Ovary (tissue), 7 donors: ENCODE measurements at regions not wholly inside any gene's neighbourhood (a gene's known extent, or its start where the extent isn't known, plus 50 kb on each side); places are given as distances from the start of the nearest gene placed in this dataset.

Experiments
- DNase-seq, 5 donors: peaks; one replicate each; pipeline ENCODE4 v3.0.0-alpha.2; 2019 to 2020
- H3K27ac ChIP-seq, 2 donors: fragments of 200-600 bp; one replicate each; pipeline versions ENCODE4 v1.5.1 to v1.8.0; 2019 to 2022
- H3K27me3 ChIP-seq: fragments of 200-600 bp; one replicate; pipeline ENCODE4 v1.8.0; 2022
- H3K36me3 ChIP-seq: fragments of 200-600 bp; sonication (generic); one replicate; pipeline ENCODE4 v1.5.1; 2019
- H3K4me1 ChIP-seq: one replicate; pipeline ENCODE4 v1.8.1; 2013; ENCODE audit warnings: mild to moderate bottlenecking, moderate library complexity; ENCODE audit not compliant: insufficient read depth
- H3K4me3 ChIP-seq: fragments of 200-600 bp; sonication (generic); one replicate; pipeline ENCODE4 v1.5.1; 2017
- H3K9me3 ChIP-seq, 2 donors: fragments of 200-600 bp in 1 of 2; sonication (generic) in 1 of 2; one replicate each; pipeline versions ENCODE4 v1.5.1 to v1.8.1; 2013 to 2019; ENCODE audit warnings: mild to moderate bottlenecking in 1 of 2, moderate library complexity in 1 of 2
- EP300 ChIP-seq: sonication (generic); formaldehyde crosslinking; IDR thresholded peaks from one replicate; pipeline ENCODE4 v1.6.1; 2017; ENCODE audit warnings: antibody characterized with exemption
- POLR2A ChIP-seq: fragments of 450-650 bp; IDR thresholded peaks from one replicate; pipeline ENCODE4 v1.6.1; 2017; ENCODE audit warnings: antibody characterized with exemption, mild to moderate bottlenecking, moderate library complexity
- WGBS, 3 donors: extraction: QIAGEN DNeasy Blood & Tissue Kit in 1 of 3; methylation state at CpG; one replicate each; pipeline versions ENCODE4 v1.1.5 to v1.1.7; 2013 to 2017; 5-methylcytosine and 5-hydroxymethylcytosine counted together
- intact Hi-C, 4 donors: fragments of 100-400 bp; cut with DNase I; formaldehyde crosslinking; loops; one replicate each; pipeline versions ENCODE4 v1.11.0 to v1.15.1; 2022 to 2023
- TF ChIP-seq, protein P1 (sequence below), 3 donors: fragments of 450-650 bp in 2 of 3; fragments of 200-600 bp in 1 of 3; IDR thresholded peaks; one replicate each; pipeline versions ENCODE4 v1.5.1 to v1.8.0; 2016 to 2022; ENCODE audit warnings: antibody characterized with exemption in 3 of 3, mild to moderate bottlenecking in 1 of 3
- donor health status: DM: no; HTN: no; CAD: no; lungs with moderate emphysema.
- donor health status: DM: no; HTN: no; CAD: no.
- donor health status: Bipolar disorder and iron deficiency.
- donor health status: DM: no; HTN: no; CAD: no.
- donor health status: DM: yes; HTN: yes; CAD: no.

DNA sequence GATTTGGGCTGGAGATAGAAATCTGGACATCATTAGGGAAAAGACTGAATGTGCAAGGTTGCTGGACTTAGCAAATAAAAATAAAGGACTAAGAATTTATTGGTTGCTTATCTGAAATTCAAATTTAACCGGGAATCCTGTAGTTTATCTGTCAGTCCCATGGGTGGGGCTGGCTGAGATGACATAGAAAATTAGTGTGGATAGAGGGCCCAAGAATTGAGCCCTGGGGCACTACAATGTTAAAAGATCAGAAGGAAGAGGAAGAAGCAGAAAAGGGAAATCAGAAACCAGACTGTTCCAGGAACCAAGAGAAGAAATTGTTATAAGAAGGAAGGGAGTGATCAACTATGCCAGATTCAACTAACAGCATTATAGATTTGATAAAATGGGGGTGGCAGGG is 96.7 kb upstream of the CCDC196 start:
- Histone ChIP-seq H3K9me3 (no peaks in the 10 kb centered on the region), H3K4me3 (no peak overlapping the region), H3K27ac (no peak overlapping the region), H3K36me3 (no peaks in the 10 kb centered on the region), H3K4me1 (no peaks in the 10 kb centered on the region), H3K27me3 (no peaks in the 10 kb centered on the region)
- intact Hi-C loops: no loop called here
- WGBS, 3 donors: 82 to 86% (median 84%) methylated on average over 1 of the region's 1 CpG
- TF ChIP-seq EP300 (no peak), POLR2A (no peak)
- TF ChIP-seq, protein P1, sequence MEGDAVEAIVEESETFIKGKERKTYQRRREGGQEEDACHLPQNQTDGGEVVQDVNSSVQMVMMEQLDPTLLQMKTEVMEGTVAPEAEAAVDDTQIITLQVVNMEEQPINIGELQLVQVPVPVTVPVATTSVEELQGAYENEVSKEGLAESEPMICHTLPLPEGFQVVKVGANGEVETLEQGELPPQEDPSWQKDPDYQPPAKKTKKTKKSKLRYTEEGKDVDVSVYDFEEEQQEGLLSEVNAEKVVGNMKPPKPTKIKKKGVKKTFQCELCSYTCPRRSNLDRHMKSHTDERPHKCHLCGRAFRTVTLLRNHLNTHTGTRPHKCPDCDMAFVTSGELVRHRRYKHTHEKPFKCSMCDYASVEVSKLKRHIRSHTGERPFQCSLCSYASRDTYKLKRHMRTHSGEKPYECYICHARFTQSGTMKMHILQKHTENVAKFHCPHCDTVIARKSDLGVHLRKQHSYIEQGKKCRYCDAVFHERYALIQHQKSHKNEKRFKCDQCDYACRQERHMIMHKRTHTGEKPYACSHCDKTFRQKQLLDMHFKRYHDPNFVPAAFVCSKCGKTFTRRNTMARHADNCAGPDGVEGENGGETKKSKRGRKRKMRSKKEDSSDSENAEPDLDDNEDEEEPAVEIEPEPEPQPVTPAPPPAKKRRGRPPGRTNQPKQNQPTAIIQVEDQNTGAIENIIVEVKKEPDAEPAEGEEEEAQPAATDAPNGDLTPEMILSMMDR (IDR thresholded peaks at IDR 0.05): no peak
- DNase-seq: no peak

GRCh38 chr14:66395300-66395699 is 90.9 kb upstream of the CCDC196 start:
- intact Hi-C loops: no loop called here
- WGBS, 3 donors: 31 to 43% (median 38%) methylated on average over 1 of the region's 1 CpG
- Histone ChIP-seq H3K36me3 (no peaks in the 10 kb centered on the region), H3K27ac (no peak overlapping the region), H3K9me3 (no peaks in the 10 kb centered on the region), H3K4me1 (no peaks in the 10 kb centered on the region), H3K4me3 (no peak overlapping the region), H3K27me3 (no peaks in the 10 kb centered on the region)
- no peak for DNase-seq
- TF ChIP-seq EP300 (no peak), POLR2A (no peak)
- TF ChIP-seq, protein P1 (IDR thresholded peaks at IDR 0.05): no peak

- H3K9me3 ChIP-seq: no peaks in the 10 kb centered on the region
- no peak overlapping the region for H3K4me3 ChIP-seq
- DNase-seq: no peak
- TF ChIP-seq EP300 (no peak), POLR2A (no peak)
- TF ChIP-seq, protein P1 (IDR thresholded peaks at IDR 0.05): no peak
- no peaks in the 10 kb centered on the region for H3K27me3 ChIP-seq
- 95 to 96% (median 95%) methylated on average over 4 of the region's 4 CpGs for WGBS, 3 donors
- H3K27ac ChIP-seq: no peak overlapping the region
- H3K4me1 ChIP-seq: no peaks in the 10 kb centered on the region
- H3K36me3 ChIP-seq: no peaks in the 10 kb centered on the region
- intact Hi-C loops: no loop called here
Observed at GRCh38 chr14:66396164-66396563, 90.0 kb upstream of the CCDC196 start.

GRCh38 chr14:66398437-66398836 is 87.7 kb upstream of the CCDC196 start:
- 69 to 77% (median 74%) methylated on average over 1 of the region's 1 CpG for WGBS, 3 donors
- no peaks in the 10 kb centered on the region for H3K27me3 ChIP-seq
- intact Hi-C loops: no loop called here
- H3K4me1 ChIP-seq: no peaks in the 10 kb centered on the region
- TF ChIP-seq POLR2A (no peak), EP300 (no peak)
- TF ChIP-seq, protein P1 (IDR thresholded peaks at IDR 0.05): no peak
- no peak overlapping the region for H3K27ac ChIP-seq
- no peak for DNase-seq
- H3K9me3 ChIP-seq: no peaks in the 10 kb centered on the region
- H3K4me3 ChIP-seq: no peak overlapping the region
- H3K36me3 ChIP-seq: no peaks in the 10 kb centered on the region
